HT-29 (cell line): ENCODE measurements at regions not wholly inside any gene's neighbourhood (a gene's known extent, or its start where the extent isn't known, plus 50 kb on each side); places are given as distances from the start of the nearest gene placed in this dataset.

ENCODE experiments used
- DNase-seq: peaks from one replicate; pipeline ENCODE4 v3.0.0-alpha.2; 2015; ENCODE audit warnings: low spot score

GRCh38 chr13:106433066-106433465 is 102.4 kb downstream of the EFNB2 start:
- no peak for DNase-seq

- no peak for DNase-seq
Measured at GRCh38 chr13:106432636-106433035, 102.8 kb downstream of the EFNB2 start.

- DNase-seq: no peak
Measured at GRCh38 chr13:106426909-106427308, 108.6 kb downstream of the EFNB2 start.

- no peak for DNase-seq
Measured at GRCh38 chr13:106425661-106426060, 109.8 kb downstream of the EFNB2 start.

- DNase-seq: peak; percentile 25
Measured at GRCh38 chr13:106424805-106425204, 110.7 kb downstream of the EFNB2 start.

GRCh38 chr13:106423530-106423929 is 111.9 kb downstream of the EFNB2 start:
- DNase-seq: no peak

- DNase-seq: no peak
Measured at GRCh38 chr13:106418556-106418955, 116.9 kb downstream of the EFNB2 start.

GRCh38 chr13:106417467-106418110 is 117.9 kb downstream of the EFNB2 start:
- peak; percentile 23 for DNase-seq

- DNase-seq: no peak
Measured at GRCh38 chr13:106416645-106417044, 118.8 kb downstream of the EFNB2 start.

GRCh38 chr13:106415971-106416370 is 119.5 kb downstream of the EFNB2 start:
- DNase-seq: no peak

- no peak for DNase-seq
Measured at GRCh38 chr13:106415442-106415841, 120.0 kb downstream of the EFNB2 start.

- no peak for DNase-seq
Measured at GRCh38 chr13:106407338-106407737, 128.1 kb downstream of the EFNB2 start.

- no peak for DNase-seq
Measured at GRCh38 chr13:106405731-106406130, 129.7 kb downstream of the EFNB2 start.

GRCh38 chr13:106403280-106403679 is 132.2 kb downstream of the EFNB2 start:
- no peak for DNase-seq

- DNase-seq: no peak
Measured at GRCh38 chr13:106402866-106403265, 132.6 kb downstream of the EFNB2 start.

GRCh38 chr13:106401081-106401480 is 134.4 kb downstream of the EFNB2 start:
- DNase-seq: no peak

GRCh38 chr13:106400289-106400688 is 135.2 kb downstream of the EFNB2 start:
- DNase-seq: no peak

- no peak for DNase-seq
Measured at GRCh38 chr13:106398289-106398688, 137.2 kb downstream of the EFNB2 start.

- DNase-seq: no peak
Measured at GRCh38 chr13:106393776-106394175, 141.7 kb downstream of the EFNB2 start.

- no peak for DNase-seq
Measured at GRCh38 chr13:106391681-106392080, 143.8 kb downstream of the EFNB2 start.

- peak; percentile 46 for DNase-seq
Measured at GRCh38 chr13:106391271-106391670, 144.2 kb downstream of the EFNB2 start.

GRCh38 chr13:106390367-106390766 is 145.1 kb downstream of the EFNB2 start:
- DNase-seq: peak; percentile 35

GRCh38 chr13:106385654-106386053 is 149.8 kb downstream of the EFNB2 start:
- DNase-seq: no peak

- DNase-seq: no peak
Measured at GRCh38 chr13:106384516-106384915, 150.9 kb downstream of the EFNB2 start.
